GM19240 (cell line): ENCODE measurements at regions not wholly inside any gene's neighbourhood (a gene's known extent, or its start where the extent isn't known, plus 50 kb on each side); places are given as distances from the start of the nearest gene placed in this dataset.
"Not testable (repeated sequence)": the region's sequence is repeated elsewhere in the genome, so short reads cannot be mapped to it uniquely, and the experiment has no call there.

Experiments
- DNase-seq: peaks from one replicate; pipeline ENCODE4 v3.0.0; 2011; ENCODE audit warnings: low spot score; ENCODE audit not compliant: insufficient read length

DNA sequence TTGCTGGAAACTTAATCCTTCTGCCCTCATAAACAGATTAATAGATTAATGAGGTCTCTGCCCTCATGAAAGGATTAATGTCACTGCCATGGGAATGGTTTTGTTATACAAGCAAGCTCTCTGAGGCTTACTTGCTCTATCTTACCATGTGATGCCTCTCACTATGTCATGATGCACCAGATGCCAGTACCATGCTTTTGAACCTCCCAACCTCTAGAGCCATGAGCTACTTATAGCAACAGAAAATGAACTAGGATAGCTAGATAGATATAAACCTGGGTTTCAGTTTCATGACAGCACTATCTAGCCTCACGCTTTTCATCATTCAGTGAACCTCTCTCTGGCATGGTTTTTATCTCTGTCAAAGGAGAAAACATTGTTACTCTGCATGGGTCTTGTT lies 371.6 kb upstream of the LRP1B start:
- no peak for DNase-seq

GRCh38 chr2:142495141-142495540 lies 364.3 kb upstream of the LRP1B start:
- DNase-seq, result no peak

- DNase-seq, result not testable (repeated sequence)
Measured at GRCh38 chr2:142489631-142490030, 358.8 kb upstream of the LRP1B start.

GRCh38 chr2:142484111-142484510 lies 353.3 kb upstream of the LRP1B start:
- DNase-seq, result no peak

DNA sequence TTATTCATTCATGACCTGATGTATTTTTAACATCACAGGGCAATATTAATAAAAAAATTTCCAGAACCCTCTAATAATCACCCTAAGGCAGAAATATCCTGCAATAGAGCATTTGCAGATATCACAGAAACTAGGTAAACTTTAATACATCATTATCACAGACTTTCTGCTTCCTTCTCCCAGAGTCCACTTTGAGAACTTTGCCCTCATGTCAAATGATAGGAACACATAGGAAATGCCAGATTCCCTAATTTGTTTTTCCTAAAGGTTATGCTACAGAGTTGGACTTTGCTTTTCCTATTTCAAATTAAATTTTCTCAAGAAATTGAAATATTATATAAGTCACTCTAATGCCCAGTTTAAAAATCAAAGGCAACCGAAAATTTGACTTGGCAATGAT lies 352.8 kb upstream of the LRP1B start:
- DNase-seq, result no peak

GRCh38 chr2:142478206-142478605 lies 347.4 kb upstream of the LRP1B start:
- DNase-seq, result no peak

GRCh38 chr2:142472382-142472781 lies 341.6 kb upstream of the LRP1B start:
- DNase-seq, result no peak

- no peak for DNase-seq
Measured at GRCh38 chr2:142467321-142467720, 336.5 kb upstream of the LRP1B start.

DNA sequence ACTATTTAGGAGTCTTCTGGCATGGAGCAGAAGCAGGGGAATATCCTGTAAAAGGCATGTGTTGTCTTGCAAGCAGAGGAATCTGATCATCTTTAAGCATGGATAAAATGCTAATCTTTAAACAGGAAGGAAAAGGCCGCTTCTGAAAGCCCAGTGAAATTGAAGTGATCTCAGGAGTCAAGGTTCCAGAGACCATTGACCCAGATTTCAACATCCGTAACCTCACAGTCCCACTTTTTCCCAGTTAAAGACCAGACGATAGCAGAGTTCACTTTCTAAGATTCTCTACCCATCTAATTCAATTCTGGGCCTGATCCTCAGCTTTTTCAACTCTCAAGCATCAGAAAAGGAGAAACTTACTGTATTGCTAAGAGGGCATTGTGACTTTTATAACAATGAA lies 332.2 kb upstream of the LRP1B start:
- no peak for DNase-seq

DNA sequence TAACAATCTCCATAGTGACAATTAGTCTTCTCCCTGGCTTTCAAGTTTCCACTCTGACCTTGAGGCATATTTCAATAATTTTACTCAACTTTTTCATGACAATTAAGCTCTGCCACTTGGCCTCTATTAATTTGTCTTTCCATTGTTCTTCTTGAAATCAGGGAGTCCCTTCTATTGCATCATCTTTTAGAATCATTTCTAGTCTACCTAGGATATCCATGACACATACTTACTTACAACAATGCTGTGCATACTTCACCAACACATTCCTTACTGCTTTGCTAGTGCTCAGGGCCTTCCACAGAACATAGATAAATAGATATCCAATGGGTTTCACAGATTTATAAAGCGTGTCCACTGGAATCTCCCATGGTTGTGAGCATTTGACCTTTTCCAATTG lies 331.5 kb upstream of the LRP1B start:
- no peak for DNase-seq

- DNase-seq, result no peak
Measured at GRCh38 chr2:142445551-142446072, 314.8 kb upstream of the LRP1B start.

- no peak for DNase-seq
Measured at GRCh38 chr2:142445023-142445422, 314.2 kb upstream of the LRP1B start.

- DNase-seq, result no peak
Measured at GRCh38 chr2:142435847-142436246, 305.0 kb upstream of the LRP1B start.

DNA sequence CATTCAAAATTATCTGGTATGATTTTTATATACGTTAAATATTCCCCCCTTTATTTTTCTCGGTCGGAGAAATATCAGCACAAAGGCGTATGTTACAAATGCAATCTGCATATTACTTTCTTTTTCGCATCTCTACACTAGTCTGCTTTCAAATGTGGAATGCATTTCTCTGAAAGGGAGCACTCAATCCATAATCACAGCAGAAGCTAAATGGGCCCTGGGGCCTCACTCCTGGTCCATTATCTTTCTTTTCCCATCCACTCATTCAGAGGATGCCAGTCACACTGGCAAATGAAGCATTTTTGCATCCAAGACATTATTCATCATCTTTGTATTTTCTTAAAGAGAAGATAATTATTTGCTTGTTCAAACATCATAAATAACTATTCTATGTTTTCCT lies 295.2 kb upstream of the LRP1B start:
- DNase-seq, result no peak

DNA sequence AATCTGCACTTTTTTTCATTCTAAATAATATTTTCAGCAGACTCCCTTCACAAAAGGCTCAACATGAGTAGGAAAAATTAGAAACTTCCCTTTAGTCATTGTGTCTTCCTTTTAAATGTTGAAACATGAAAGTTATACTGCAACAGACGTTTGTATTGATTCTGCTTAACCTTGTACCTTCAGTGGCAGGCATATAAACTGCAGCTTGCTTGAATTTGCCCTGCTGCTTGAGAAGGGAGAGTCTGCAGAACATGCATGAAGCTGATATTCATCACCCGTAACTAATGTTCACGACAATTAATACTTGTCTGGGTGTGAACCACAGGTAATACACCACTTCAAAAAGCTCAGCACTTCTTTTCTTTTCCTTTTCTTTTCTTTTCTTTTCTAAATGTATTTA lies 294.7 kb upstream of the LRP1B start:
- DNase-seq, result no peak

GRCh38 chr2:142423603-142424002 lies 292.8 kb upstream of the LRP1B start:
- no peak for DNase-seq

DNA sequence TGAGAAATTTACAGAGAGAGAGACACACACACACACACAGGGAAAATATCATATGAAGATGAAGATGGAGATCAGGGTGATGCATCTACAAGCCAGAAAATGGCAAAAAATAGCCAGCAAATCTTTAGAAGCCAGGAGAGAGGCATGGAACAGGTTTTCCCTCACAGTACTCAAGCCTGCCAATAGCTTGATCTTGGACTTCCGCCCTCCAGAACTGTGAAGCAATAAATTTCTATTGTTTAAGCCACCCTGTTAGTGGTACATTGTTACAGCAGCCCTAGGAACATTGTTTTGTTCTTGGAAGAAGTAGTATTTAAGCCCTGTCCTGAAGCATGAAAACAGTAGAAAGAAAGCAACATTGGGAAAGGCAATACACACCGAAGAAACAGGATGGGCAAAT lies 292.0 kb upstream of the LRP1B start:
- DNase-seq, result no peak

DNA sequence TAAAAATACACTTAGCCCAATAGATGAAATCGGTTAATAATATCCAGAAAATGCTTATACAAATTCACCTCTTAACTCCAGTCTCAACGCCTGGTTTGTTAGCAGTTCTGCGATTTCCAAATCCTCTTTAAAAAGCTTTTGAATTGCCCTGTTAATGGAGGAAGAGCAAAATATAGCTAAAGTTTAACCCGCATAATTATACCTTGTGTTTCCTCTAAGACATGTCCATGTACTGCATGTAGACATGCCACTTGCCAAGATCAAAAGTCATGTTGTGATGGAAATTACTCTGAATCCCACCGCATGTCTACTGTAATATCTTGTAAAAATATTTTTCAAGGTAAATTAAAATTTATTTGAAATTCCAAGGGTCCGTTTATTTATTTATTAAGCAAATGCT lies 291.2 kb upstream of the LRP1B start:
- DNase-seq, result no peak

DNA sequence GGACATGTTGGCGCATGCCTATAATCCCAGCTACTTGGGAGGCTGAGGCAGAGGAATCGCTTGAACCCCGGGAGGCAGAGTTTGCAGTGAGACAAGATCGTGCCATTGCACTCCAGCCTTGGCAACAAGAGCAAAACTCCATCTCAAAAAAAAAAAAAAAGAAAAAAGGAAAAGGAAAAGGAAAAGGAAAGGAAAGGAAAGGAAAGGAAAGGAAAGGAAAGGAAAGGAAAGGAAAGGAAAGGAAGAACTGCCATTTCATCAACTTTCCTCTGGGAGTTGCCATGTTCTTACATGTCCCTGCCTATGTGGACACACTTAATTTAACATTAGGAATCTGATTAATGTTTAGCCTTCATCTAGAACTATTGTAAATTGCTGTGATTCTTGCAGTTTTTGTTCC lies 287.9 kb upstream of the LRP1B start:
- not testable (repeated sequence) for DNase-seq

GRCh38 chr2:142416996-142417395 lies 286.2 kb upstream of the LRP1B start:
- DNase-seq, result no peak

DNA sequence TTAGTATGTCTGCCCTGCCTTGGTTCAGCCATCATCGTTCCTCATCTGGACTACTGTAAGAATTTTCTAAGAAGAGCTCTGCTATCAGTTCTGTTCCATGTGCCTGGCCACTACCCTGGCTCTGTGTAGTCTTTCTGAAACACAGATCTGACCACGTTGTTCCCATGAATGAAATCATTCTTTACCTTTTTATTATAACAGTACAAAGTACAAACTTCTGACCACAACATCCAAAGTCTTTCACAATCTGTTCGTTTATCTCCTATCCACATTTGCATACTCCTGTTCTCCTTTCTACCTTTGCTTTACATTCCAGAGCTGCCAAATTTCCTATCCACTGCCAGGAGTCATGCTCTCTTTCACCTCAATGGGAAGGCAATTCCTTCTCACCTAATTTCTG lies 284.6 kb upstream of the LRP1B start:
- DNase-seq, result no peak

DNA sequence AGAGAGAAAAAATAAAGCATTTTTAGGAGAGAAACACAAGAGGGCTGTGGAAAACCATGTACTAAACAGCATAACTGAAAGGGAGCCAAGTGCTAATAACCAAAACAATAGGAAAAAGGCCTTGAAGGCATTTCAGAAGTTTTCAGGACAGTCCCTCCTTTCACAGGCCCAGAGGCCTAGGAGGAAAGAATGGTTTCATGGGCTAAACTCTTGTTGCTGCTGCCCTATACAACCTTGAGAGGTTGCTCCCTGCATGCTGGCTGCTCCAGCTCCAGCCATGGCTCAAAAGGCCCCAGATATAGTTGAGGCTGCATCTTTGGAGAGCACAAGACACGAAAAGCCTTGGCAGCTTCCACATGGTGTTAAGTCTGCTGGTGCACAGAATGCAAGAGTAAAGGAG lies 267.4 kb upstream of the LRP1B start:
- no peak for DNase-seq

DNA sequence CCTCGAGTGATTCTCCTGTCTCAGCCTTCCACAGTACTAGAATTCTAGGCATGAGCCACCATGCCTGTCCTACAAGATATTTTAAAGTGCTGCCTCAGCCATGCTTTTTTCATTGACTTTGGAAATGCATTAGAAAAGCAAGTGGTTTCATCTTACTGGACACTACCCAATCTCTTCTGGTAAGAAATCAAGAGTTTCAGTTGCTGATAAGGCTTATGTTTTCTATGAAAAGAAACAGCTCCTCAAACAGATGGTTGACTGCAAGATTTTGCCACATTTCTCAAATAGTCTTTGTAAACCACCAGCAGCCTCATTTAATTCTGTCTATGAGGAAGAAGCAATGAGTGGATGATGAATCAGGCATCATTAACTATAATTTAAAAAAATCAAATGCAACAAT lies 264.5 kb upstream of the LRP1B start:
- DNase-seq, result no peak

GRCh38 chr2:142380372-142380771 lies 249.6 kb upstream of the LRP1B start:
- DNase-seq, result no peak
